GM19240 (cell line): ENCODE measurements at regions not wholly inside any gene's neighbourhood (a gene's known extent, or its start where the extent isn't known, plus 50 kb on each side); places are given as distances from the start of the nearest gene placed in this dataset.

ENCODE experiments used
- DNase-seq: peaks from one replicate; pipeline ENCODE4 v3.0.0; 2011; ENCODE audit warnings: low spot score; ENCODE audit not compliant: insufficient read length

- no peak for DNase-seq
These were observed 162.3 kb upstream of the KLF14 start for GRCh38 chr7:130896051-130896881.

- DNase-seq: peak; percentile 39
These were observed 163.0 kb upstream of the KLF14 start for GRCh38 chr7:130896898-130897514.

- no peak for DNase-seq
These were observed 163.8 kb upstream of the KLF14 start for GRCh38 chr7:130897515-130898419.

DNA sequence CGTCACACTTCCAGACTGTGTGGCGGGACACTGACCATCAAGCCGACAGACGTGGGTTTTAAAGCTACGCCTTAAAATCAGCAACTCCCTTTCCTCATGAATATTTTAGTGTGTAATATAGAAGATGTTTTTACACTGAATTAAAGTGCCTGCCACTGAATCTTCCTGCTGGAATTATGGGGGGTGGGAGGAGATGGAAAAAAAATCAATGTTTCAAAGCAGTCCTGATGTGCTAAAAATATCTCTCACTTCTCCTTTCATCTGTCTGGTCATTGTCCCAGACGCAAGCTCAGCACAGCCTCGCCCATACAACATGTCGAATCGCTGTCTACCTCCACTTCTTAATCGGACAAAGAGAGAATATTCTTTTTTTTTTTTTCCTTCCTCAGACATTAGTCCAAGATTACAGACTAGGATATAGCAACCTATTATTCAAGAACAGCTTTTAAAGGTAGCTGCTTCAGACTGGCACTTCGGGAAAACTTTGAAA lies 165.1 kb upstream of the KLF14 start:
- DNase-seq: no peak

DNA sequence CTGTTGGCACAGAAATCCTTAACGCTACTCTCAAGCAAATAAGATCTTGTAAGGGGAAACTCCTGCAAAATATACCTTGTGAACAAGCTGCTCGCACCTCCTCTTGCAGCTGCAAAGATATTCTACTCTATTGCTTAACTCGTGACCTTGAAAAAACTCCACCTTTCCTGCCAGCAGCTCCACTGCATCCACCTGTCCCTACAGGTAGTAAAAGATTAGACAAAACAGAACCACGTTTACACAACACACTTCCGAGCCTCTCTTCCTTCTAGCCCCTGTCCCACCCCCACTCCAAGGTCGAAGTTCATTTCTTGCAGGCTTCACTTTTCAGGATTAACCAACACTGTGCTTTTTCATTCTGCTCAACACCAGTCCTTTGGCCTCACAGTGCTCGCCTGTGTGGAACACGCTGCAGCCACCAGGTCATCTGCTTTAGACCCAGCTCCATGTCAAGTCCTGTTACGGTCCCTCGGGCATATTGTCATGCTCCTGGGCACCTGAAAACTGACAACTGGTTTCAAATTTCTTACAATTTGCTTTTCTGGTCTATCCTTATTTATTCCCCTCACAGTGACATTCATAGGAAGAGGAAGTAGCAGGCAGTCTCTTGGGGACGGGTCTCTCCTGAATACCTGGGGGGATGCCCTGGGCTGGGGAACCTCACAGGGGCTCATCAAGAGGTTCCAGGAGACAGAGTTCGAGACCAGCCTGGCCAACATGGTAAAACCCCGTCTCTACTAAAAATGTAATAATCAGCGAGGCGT lies 165.8 kb upstream of the KLF14 start:
- no peak for DNase-seq

- DNase-seq: no peak
These were observed 166.6 kb upstream of the KLF14 start for GRCh38 chr7:130900471-130901076.

DNA sequence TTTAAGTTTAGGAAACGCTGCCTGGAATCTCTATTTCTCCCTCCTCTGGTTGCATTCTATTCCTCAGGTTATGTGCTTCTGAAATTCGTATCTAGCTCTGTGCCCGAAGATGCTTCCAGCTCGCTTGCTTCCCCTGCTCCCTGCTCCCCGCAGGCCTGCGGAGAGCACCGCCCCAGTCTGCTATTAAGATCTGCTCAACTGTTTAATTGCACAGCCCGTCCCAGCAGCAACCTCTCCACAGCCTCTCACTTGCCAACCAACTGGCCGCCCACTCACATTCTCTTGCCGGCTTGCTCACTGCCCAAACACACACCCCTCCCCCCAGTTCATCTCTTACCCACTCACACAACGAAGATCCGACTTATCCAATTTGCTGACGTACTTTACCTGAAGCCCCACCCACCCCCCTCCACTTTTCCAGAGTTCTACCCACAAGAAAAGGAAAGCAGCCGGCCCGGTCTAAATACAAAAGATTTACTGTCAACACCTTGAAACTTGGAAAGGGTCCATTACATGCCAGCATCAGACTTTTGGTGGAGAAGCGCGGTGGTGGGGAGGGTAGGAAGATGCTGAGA lies 167.3 kb upstream of the KLF14 start:
- no peak for DNase-seq

DNA sequence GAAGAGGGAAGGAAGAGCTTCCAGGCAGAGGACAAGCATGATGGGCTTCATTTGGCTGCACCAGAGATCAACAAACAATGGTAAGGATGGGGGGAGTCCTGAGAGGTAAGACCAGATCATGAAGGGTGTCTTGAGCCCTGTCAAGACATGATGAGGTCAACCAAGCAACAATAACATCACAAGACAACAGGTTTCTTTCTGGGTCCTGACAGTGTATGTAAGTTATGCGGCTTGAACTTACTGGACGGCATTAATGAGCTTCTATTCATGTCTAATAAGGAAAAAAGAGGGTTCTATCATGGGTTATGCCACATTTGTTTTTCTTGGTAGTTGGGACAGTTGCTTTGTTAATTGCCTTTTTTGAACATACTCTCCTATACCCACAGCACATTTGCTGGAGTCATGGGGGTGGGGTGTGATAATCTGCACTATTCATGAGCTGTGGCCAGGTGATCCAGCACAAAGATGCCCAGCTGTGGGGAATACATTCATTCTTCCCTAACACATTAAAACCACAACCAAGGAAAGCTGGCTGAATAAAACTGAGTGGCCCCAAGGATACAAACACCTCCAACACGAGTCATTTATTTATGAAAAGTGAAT lies 168.8 kb upstream of the KLF14 start:
- DNase-seq: no peak

DNA sequence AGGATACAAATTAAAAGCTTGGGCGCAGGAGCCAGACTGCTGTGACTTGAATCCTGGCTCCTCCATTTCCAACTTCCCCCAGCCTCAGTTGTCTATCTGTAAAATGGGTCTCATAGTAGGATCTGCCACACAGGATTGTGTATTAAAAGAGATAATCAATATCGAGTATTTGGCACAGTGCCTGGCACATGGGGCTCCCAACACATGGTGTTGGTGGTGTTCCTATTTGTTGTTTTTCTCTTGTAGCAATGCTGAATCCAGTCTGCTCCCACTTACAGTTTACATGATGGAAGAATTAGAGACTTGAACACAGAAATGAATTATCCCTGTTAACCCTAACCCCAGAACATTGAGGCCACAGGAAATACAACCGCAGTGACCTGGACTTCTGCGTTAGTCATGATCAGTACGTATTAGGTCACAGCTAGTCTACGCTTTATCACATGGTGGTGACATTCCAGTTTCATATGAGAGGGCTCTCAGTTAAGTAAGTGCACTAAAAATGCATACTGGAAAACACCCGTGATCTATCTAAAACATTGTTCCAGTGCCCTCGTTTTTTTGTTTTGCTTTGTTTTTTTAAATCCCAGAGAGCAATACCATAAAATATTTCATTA lies 169.5 kb upstream of the KLF14 start:
- DNase-seq: no peak

DNA sequence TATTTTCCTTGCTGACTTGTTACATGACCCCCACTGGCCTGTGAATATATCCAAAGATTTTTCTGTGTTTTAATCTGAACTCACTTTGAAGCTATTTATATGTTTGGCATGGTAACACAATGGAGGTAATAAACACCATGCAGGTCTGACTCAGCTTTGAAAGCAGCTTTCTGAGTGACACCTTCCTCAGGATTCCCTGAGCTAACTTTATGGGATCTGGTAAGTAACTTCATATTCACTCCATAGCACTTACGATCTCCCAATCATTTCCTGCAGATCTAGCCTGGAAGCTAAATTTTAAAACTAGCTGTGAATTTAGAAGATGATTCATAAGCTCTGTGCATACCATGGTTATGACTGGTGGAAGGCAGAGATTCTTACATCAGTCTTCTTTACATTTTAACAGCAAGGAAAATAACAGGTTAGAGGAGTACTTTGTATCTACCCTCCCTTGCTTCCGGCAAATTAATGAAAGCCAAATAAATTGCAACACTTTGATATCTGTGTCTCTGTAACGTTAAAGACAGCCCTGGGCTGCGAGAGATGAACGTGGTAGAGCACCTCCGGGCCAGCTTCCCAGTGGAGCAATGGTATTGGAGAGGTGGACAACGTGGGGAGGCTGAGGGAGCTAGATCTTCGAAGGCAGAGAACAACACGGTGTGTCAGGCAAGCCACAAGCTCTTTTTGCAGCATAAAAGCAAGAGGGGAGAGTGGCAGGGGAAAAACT lies 170.2 kb upstream of the KLF14 start:
- DNase-seq: no peak

DNA sequence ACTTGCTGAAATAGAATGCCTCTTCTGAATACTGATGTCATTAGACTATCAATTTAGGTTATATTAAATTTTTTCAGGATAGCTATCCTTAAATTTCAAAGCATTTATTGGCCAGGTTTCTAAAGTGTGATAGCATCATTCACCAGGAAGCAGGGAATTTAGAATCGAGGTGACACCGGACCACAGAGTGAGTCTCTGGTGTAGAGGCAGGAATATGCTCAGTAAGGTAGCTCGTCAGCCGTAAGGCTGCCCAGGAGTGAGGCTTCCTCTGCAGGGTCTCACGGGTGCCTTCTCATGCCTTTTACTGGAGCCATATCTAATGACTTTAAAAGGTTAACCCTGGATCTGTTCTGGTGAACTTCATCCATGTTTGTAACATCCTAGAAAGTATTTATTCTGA lies 170.8 kb upstream of the KLF14 start:
- DNase-seq: no peak

- DNase-seq: no peak
These were observed 172.6 kb upstream of the KLF14 start for GRCh38 chr7:130906575-130906974.

DNA sequence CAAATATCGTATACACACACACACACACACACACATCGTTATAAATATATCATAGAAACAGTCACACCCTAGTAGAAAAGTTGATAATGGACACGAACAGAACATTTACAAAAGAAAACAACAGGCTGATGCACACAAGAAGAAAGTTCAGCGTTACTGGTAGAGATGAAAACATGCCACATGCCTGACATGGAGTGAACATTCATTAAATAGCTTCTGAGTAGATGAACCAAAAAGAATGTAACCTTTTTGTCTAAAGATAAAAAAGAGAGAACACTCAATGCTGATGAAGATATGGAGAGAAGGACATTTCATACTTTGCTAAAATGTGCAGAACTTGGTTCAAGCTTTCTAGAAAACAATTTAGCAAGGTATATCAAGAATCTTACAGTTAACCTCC lies 173.4 kb upstream of the KLF14 start:
- no peak for DNase-seq

GRCh38 chr7:130908345-130909160 lies 174.5 kb upstream of the KLF14 start:
- DNase-seq: no peak

- DNase-seq: no peak
These were observed 175.3 kb upstream of the KLF14 start for GRCh38 chr7:130909161-130909836.

DNA sequence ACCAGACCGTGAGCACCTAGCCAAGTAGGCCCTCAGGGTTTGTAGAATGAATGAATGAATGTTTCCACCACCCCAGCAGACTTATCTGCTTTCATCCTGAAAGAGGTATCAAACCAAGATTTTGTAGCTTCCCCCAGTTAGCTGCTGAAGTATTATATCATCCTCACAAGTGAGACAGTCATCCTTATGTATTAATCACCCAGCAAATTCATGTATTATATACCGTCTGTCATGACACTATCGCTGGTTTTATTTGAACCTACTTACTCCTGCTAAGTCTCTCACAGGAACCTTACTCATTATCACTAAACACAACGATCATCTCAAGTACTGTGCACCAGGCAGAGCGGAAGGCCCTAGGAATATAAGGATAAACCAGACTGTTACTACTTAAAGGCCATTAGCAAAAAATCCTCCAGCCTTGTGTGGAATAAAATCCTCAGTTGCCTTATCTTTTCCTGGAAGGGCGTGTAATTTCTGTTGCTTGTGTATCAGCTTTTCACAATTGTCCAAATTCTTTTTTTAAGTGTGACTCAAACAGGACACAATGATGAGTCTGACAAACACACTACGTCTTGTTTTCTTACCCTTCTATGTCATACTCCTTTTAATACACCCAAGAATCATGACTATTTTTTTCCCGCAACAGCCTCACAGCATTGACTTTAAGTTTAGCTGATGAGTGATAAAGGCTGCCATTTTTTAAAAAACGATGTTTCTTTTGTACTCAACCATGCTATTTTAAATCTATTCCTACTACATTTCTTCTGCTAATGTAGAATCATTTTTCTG lies 176.1 kb upstream of the KLF14 start:
- no peak for DNase-seq
